Nephron progenitor cell (in vitro differentiated cells): ENCODE measurements at regions not wholly inside any gene's neighbourhood (a gene's known extent, or its start where the extent isn't known, plus 50 kb on each side); places are given as distances from the start of the nearest gene placed in this dataset.
A peak's percentile ranks its signal among the peaks of the same experiment; 100 is the strongest.

Experiments
- DNase-seq: peaks from one replicate; pipeline ENCODE4 v3.0.0; 2021
- H3K27ac Mint-ChIP-seq: 2 replicates; pipeline ENCODE4 v1.8.0; 2021; ENCODE audit warnings: mild to moderate bottlenecking, moderate library complexity, mixed read lengths
- H3K27me3 Mint-ChIP-seq: 2 replicates; pipeline ENCODE4 v1.8.0; 2021; ENCODE audit warnings: mild to moderate bottlenecking, low read depth, mixed read lengths; ENCODE audit not compliant: poor library complexity
- H3K36me3 Mint-ChIP-seq: 2 replicates; pipeline ENCODE4 v1.8.0; 2021; ENCODE audit warnings: low read depth, mixed read lengths
- H3K4me1 Mint-ChIP-seq: 2 replicates; pipeline ENCODE4 v1.8.0; 2021; ENCODE audit warnings: mixed read lengths
- H3K4me3 Mint-ChIP-seq: 2 replicates; pipeline ENCODE4 v1.8.0; 2021; ENCODE audit warnings: mild to moderate bottlenecking, moderate library complexity, mixed read lengths
- H3K9me3 Mint-ChIP-seq: 2 replicates; pipeline ENCODE4 v1.8.0; 2021; ENCODE audit warnings: mild to moderate bottlenecking, moderate library complexity, mixed read lengths
- CTCF ChIP-seq: fragments of 200-600 bp; sonication (generic); IDR thresholded peaks from 2 replicates; pipeline ENCODE4 v1.5.0; 2021; ENCODE audit warnings: antibody characterized with exemption

DNA sequence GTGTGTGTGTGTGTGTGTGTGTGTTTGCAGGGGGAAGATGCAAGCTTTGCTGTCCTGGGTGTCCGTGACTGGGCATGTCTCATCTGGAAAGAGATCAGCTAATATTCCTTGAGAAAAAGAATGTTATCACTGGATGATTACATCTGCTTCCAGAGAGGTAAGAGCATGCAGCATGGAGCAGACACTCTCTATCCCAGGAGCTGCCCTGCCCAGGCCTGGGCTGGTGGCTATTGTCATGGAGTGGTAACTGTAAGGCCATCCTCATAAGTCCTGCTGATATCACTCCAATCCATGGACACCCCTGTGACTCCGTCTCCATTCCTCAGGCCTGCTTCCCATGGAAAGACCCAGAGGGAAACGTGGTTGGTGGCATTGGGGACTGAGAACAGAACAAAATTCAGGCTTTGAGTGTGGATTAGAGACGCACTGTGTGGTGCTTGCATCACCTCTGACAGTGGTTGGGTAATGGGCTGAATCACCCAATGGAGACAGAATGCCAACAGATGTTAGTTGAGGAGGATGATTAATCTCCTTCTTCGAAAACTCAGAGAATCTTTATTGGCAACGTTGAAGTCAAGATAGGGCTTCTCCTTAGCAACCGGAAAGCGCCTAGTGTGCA, 52.0 kb upstream of the KCNIP1 start:
- Mint-ChIP-seq H3K36me3 (peaks cover 5% of the 10 kb centered on the region), H3K27me3 (peaks cover 6% of the 10 kb centered on the region), H3K27ac (no peak overlapping the region), H3K4me1 (peaks cover 13% of the 10 kb centered on the region), H3K4me3 (no peak overlapping the region), H3K9me3 (peaks cover 24% of the 10 kb centered on the region)
- no peak for DNase-seq
- no peak for TF ChIP-seq CTCF

DNA sequence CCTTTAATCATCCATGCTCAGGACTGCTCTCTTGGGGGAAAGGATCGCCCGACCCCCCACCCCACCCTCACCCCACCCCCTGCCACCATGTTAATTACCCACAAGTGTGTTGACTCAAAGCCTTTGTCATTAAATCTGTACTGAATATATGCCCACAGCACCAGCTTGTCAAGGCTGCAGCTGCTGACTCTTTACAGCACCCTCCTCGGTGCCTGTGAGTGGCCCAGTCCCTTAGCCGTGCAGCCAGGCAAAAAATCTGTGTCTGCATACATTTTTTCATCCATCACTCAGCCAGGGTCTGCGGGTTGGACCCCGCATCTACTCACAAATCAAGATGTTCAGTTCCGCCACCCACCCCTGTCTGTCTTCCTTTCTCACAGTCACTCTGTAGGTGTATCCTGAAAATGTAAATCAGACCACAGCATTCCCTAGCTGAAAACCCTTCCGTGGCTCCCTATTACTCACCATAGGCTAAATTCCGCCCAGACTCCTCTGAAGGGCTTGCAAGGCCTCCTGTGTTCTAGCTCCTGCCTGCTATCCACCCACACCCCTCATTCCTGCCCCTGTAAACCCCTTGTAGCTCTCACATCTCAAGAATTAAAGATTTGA, 53.7 kb upstream of the KCNIP1 start:
- Mint-ChIP-seq H3K36me3 (peaks cover 5% of the 10 kb centered on the region), H3K4me3 (no peak overlapping the region), H3K4me1 (peaks cover 13% of the 10 kb centered on the region), H3K27me3 (peaks cover 6% of the 10 kb centered on the region), H3K27ac (peak overlapping the region; percentile 26), H3K9me3 (peaks cover 27% of the 10 kb centered on the region)
- TF ChIP-seq CTCF, result no peak
- DNase-seq, result no peak

- peaks cover 27% of the 10 kb centered on the region for H3K9me3 Mint-ChIP-seq
- no peak for TF ChIP-seq CTCF
- no peak overlapping the region for H3K27ac Mint-ChIP-seq
- H3K27me3 Mint-ChIP-seq, result peaks cover 6% of the 10 kb centered on the region
- H3K36me3 Mint-ChIP-seq, result peaks cover 5% of the 10 kb centered on the region
- no peak overlapping the region for H3K4me3 Mint-ChIP-seq
- H3K4me1 Mint-ChIP-seq, result peaks cover 19% of the 10 kb centered on the region
- DNase-seq, result no peak
These were observed 54.6 kb upstream of the KCNIP1 start for GRCh38 chr5:170449232-170449631.

DNA sequence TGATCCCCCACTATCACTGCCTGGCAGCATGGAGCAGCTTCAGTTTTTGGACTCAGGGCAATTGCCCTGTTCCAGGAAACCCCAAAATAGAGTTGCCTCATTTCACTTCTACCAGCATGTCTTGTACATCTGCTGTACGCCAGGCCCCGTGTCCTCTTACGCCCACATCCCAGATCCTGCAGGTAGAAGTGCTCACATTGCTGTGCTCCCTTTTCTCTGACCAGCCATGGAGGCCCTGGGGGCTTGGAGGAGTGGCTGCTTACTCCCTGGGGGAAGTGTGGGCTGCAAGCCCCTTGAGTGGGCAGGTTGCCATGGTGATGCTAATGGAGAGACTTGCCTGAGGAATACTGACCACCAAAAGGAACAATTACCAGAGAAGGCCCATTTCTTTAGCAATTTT, 55.6 kb upstream of the KCNIP1 start:
- H3K36me3 Mint-ChIP-seq, result peaks cover 5% of the 10 kb centered on the region

DNA sequence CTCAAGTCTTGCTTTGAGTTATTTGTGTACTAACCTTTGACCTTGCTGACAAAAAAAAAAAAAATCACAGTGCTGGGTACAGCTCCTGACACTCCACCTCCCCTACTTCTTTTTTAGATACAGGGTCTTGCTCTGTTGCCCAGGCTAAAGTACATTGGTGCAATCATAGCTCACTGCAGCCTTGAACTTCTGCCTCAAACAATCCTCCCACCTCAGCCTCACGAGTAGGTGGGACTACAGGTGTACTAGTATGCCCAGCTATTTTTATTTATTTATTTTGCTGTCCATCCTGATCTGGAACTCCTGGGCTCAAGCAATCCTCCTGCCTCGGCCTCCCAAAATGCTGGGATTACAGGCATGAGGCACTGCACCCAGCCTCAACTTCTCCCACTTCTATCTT, 57.2 kb upstream of the KCNMB1 start:
- peaks cover 5% of the 10 kb centered on the region for H3K36me3 Mint-ChIP-seq
- H3K4me3 Mint-ChIP-seq, result no peak overlapping the region
- TF ChIP-seq CTCF, result no peak
- peaks cover 17% of the 10 kb centered on the region for H3K4me1 Mint-ChIP-seq
- peaks cover 6% of the 10 kb centered on the region for H3K27me3 Mint-ChIP-seq
- peaks cover 27% of the 10 kb centered on the region for H3K9me3 Mint-ChIP-seq
- no peak for DNase-seq
- H3K27ac Mint-ChIP-seq, result no peak overlapping the region

More for the DNA sequence above, 55.6 kb upstream of the KCNIP1 start:
- peaks cover 19% of the 10 kb centered on the region for H3K4me1 Mint-ChIP-seq
- H3K27ac Mint-ChIP-seq, result no peak overlapping the region
- H3K4me3 Mint-ChIP-seq, result no peak overlapping the region
- H3K27me3 Mint-ChIP-seq, result peaks cover 6% of the 10 kb centered on the region
- no peak for DNase-seq
- no peak for TF ChIP-seq CTCF
- H3K9me3 Mint-ChIP-seq, result peaks cover 27% of the 10 kb centered on the region

- Mint-ChIP-seq H3K27ac (no peak overlapping the region), H3K4me3 (no peak overlapping the region), H3K4me1 (peaks cover 20% of the 10 kb centered on the region), H3K36me3 (peaks cover 5% of the 10 kb centered on the region), H3K27me3 (peaks cover 6% of the 10 kb centered on the region), H3K9me3 (peaks cover 27% of the 10 kb centered on the region)
- no peak for DNase-seq
- TF ChIP-seq CTCF, result no peak
These were observed 56.8 kb upstream of the KCNMB1 start for GRCh38 chr5:170445936-170446335.
